ENCODE measurements at regions not wholly inside any gene's neighbourhood (a gene's known extent, or its start where the extent isn't known, plus 50 kb on each side); places are given as distances from the start of the nearest gene placed in this dataset.

- H3K36me3 ChIP-seq (ENCODE audit: low read depth) = no peaks in the 10 kb centered on the region
- no peaks in the 10 kb centered on the region for H3K27me3 ChIP-seq (ENCODE audit: insufficient read depth, poor library complexity, severe bottlenecking)
- H3K4me1 ChIP-seq (ENCODE audit: insufficient read depth, poor library complexity, severe bottlenecking) = no peaks in the 10 kb centered on the region
- no peaks in the 10 kb centered on the region for H3K9me3 ChIP-seq (ENCODE audit: severe bottlenecking)
- H3K4me3 ChIP-seq (ENCODE audit: severe bottlenecking) = no peak overlapping the region
- ATAC-seq (ENCODE audit: low read depth) = no peak
- no peak for DNase-seq (ENCODE audit: low spot score)
- H3K27ac ChIP-seq (ENCODE audit: poor library complexity, severe bottlenecking) = no peak overlapping the region
- TF ChIP-seq, protein P1, sequence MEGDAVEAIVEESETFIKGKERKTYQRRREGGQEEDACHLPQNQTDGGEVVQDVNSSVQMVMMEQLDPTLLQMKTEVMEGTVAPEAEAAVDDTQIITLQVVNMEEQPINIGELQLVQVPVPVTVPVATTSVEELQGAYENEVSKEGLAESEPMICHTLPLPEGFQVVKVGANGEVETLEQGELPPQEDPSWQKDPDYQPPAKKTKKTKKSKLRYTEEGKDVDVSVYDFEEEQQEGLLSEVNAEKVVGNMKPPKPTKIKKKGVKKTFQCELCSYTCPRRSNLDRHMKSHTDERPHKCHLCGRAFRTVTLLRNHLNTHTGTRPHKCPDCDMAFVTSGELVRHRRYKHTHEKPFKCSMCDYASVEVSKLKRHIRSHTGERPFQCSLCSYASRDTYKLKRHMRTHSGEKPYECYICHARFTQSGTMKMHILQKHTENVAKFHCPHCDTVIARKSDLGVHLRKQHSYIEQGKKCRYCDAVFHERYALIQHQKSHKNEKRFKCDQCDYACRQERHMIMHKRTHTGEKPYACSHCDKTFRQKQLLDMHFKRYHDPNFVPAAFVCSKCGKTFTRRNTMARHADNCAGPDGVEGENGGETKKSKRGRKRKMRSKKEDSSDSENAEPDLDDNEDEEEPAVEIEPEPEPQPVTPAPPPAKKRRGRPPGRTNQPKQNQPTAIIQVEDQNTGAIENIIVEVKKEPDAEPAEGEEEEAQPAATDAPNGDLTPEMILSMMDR (IDR thresholded peaks at IDR 0.05; ENCODE audit: poor library complexity, severe bottlenecking) = no peak
Measured at GRCh38 chr12:74119811-74120362, 417.7 kb upstream of the ATXN7L3B start.

DNA sequence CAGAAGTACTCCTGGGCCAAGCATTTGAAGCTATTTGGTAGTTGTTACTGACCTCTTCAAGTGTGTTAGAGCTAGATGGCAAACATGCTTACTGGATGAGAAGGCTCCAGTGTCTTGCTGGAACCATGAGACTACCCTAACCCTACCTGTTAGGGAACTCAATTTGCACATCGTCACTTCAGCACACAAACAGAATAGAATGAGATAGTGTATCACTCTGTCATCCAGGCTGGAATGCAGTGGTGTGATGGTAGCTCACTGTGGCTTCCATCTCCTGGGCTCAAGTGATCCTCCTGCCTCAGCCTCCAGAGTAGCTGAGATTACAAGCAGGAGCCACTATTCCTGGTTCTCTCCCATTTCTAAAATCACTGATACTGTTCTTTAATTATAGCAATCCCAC is 417.0 kb upstream of the ATXN7L3B start:
- Histone ChIP-seq H3K27ac (ENCODE audit: poor library complexity, severe bottlenecking) (no peak overlapping the region), H3K4me1 (ENCODE audit: insufficient read depth, poor library complexity, severe bottlenecking) (no peaks in the 10 kb centered on the region), H3K27me3 (ENCODE audit: insufficient read depth, poor library complexity, severe bottlenecking) (no peaks in the 10 kb centered on the region), H3K4me3 (ENCODE audit: severe bottlenecking) (no peak overlapping the region), H3K36me3 (ENCODE audit: low read depth) (no peaks in the 10 kb centered on the region), H3K9me3 (ENCODE audit: severe bottlenecking) (no peaks in the 10 kb centered on the region)
- TF ChIP-seq, protein P1 (IDR thresholded peaks at IDR 0.05; ENCODE audit: poor library complexity, severe bottlenecking) = no peak
- no peak for DNase-seq (ENCODE audit: low spot score)
- ATAC-seq (ENCODE audit: low read depth) = no peak

DNA sequence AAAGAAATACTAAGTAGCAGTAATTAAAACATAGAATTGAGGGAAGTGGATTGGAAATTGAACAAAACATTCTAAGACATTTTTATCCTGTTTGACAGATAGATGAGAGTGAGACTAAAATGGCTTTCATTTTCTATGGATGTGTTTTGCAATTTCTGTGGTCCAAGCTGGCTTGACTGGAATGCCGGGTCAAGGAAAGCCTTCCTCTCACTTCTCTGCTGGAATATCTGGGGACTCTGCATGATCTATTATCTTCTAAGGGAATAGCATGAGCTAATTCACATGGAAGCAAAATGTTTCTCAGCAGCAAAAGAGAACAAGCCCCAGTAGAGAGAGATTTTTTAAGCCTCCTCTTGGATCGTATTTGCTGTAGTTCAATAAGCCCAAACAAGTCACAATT is 407.9 kb upstream of the ATXN7L3B start:
- Histone ChIP-seq H3K36me3 (ENCODE audit: low read depth) (no peaks in the 10 kb centered on the region), H3K4me3 (ENCODE audit: severe bottlenecking) (no peak overlapping the region), H3K27ac (ENCODE audit: poor library complexity, severe bottlenecking) (no peak overlapping the region), H3K4me1 (ENCODE audit: insufficient read depth, poor library complexity, severe bottlenecking) (no peaks in the 10 kb centered on the region), H3K9me3 (ENCODE audit: severe bottlenecking) (no peaks in the 10 kb centered on the region), H3K27me3 (ENCODE audit: insufficient read depth, poor library complexity, severe bottlenecking) (no peaks in the 10 kb centered on the region)
- DNase-seq (ENCODE audit: low spot score) (no peak), ATAC-seq (ENCODE audit: low read depth) (no peak)
- TF ChIP-seq, protein P1 (IDR thresholded peaks at IDR 0.05; ENCODE audit: poor library complexity, severe bottlenecking) = no peak

- TF ChIP-seq, protein P1 (IDR thresholded peaks at IDR 0.05; ENCODE audit: poor library complexity, severe bottlenecking) = no peak
- H3K4me3 ChIP-seq (ENCODE audit: severe bottlenecking) = no peak overlapping the region
- H3K36me3 ChIP-seq (ENCODE audit: low read depth) = no peaks in the 10 kb centered on the region
- DNase-seq (ENCODE audit: low spot score) = no peak
- H3K27ac ChIP-seq (ENCODE audit: poor library complexity, severe bottlenecking) = no peak overlapping the region
- no peaks in the 10 kb centered on the region for H3K4me1 ChIP-seq (ENCODE audit: insufficient read depth, poor library complexity, severe bottlenecking)
- H3K9me3 ChIP-seq (ENCODE audit: severe bottlenecking) = no peaks in the 10 kb centered on the region
- H3K27me3 ChIP-seq (ENCODE audit: insufficient read depth, poor library complexity, severe bottlenecking) = no peaks in the 10 kb centered on the region
- ATAC-seq (ENCODE audit: low read depth) = no peak
Measured at GRCh38 chr12:74144396-74144795, 393.2 kb upstream of the ATXN7L3B start.

DNA sequence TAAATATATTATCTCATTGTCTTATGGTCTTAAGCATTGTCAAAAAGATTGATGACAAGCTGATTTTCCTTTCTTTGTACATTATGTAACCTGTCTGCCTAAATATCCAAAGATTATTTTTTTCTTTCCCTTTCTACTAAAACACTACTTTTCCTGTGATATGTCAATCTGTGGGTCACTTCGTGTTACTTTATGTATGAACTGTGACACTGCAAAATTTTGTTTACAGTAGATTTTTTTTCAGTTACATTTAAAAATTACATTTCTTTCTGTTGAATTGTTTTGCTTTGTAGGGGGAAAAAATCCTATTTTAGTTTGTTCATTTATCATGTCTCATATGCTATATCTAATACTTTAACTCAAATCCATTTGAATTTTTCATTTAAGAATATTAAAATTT is 392.3 kb upstream of the ATXN7L3B start:
- H3K9me3 ChIP-seq (ENCODE audit: severe bottlenecking) = no peaks in the 10 kb centered on the region
- TF ChIP-seq, protein P1 (IDR thresholded peaks at IDR 0.05; ENCODE audit: poor library complexity, severe bottlenecking) = no peak
- no peak for ATAC-seq (ENCODE audit: low read depth)

More for the DNA sequence above, 392.3 kb upstream of the ATXN7L3B start:
- Histone ChIP-seq H3K4me1 (ENCODE audit: insufficient read depth, poor library complexity, severe bottlenecking) (no peaks in the 10 kb centered on the region), H3K27ac (ENCODE audit: poor library complexity, severe bottlenecking) (no peak overlapping the region), H3K36me3 (ENCODE audit: low read depth) (no peaks in the 10 kb centered on the region), H3K4me3 (ENCODE audit: severe bottlenecking) (no peak overlapping the region), H3K27me3 (ENCODE audit: insufficient read depth, poor library complexity, severe bottlenecking) (no peaks in the 10 kb centered on the region)
- no peak for DNase-seq (ENCODE audit: low spot score)

Data from RWPE2 (cell line).